ENCODE measurements at regions not wholly inside any gene's neighbourhood (a gene's known extent, or its start where the extent isn't known, plus 50 kb on each side); places are given as distances from the start of the nearest gene placed in this dataset.

DNA sequence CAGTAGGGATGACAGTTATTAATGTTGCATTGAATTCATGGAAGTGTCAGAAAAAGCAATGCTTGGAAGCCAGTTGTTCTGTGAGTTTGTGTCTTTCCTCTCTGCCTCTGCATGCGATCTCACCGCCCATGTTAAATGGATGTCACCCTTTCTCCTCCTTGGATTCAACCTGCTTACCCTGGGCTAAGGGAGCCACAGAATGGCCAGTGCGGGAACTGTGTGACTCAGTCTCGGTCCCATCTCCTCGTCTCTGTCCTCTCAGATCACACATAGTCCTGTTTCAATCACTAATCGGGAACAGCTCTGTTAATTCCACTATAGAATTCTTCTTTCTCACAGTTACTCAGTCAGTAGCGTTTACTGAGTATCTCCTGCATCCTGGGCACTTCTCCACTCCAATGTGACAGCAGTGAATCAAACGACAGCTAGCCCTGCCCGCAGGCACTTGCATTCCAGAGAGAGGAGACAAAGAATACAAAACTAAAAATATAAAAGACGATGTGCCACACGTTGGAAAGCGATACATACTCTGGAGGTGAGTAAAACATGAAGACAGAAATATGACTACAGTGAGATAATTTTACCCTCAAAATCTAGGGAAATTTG is 53.6 kb upstream of the TLR3 start:
- H3K4me2 ChIP-seq (replicated peaks; ENCODE audit: low read depth, low read length, poor library complexity, severe bottlenecking): no peak overlapping the region
- H3K36me3 ChIP-seq (replicated peaks in 1 of 2; ENCODE audit: control extremely low read depth in 1 of 2, control insufficient read depth in 1 of 2, extremely low read depth in 1 of 2, insufficient read depth in 2 of 2, low read length in 1 of 2): no peaks in the 10 kb centered on the region
- peaks cover 0 to 5% (median 0%) of the 10 kb centered on the region in 4 experiments for H3K27me3 ChIP-seq (replicated peaks in 1 of 4; ENCODE audit: control extremely low read depth in 1 of 4, control insufficient read depth in 3 of 4, insufficient read depth in 4 of 4, low read length in 3 of 4)
- H3K27me3 Mint-ChIP-seq: peaks cover 29% of the 10 kb centered on the region
- TF ChIP-seq EZH2 (IDR thresholded peaks at IDR 0.05; ENCODE audit: borderline replicate concordance, insufficient read depth, low read depth, low read length, poor library complexity, severe bottlenecking) (no peak), CTCF (IDR thresholded peaks at IDR 0.05) (no peak)
- no peak overlapping the region for H3K27ac Mint-ChIP-seq
- ChIA-PET POLR2A (no interaction called here), CTCF (no interaction called here)
- H3K4me1 Mint-ChIP-seq: no peaks in the 10 kb centered on the region
- no peak overlapping the region for H3K4me3 Mint-ChIP-seq
- intact Hi-C loops (cut with micrococcal nuclease): no loop called here
- H3K79me2 ChIP-seq (ENCODE audit: control insufficient read depth, insufficient read depth, low read length): no peaks in the 10 kb centered on the region
- no peaks in the 10 kb centered on the region for H4K20me1 ChIP-seq (ENCODE audit: control insufficient read depth, insufficient read depth, low read length, poor library complexity, severe bottlenecking)
- H3K9ac ChIP-seq (ENCODE audit: low read length): no peak overlapping the region
- no peaks in the 10 kb centered on the region for H3K4me1 ChIP-seq (ENCODE audit: control insufficient read depth in 2 of 2, insufficient read depth in 2 of 2, low read length in 2 of 2)
- 91% methylated on average over 8 of the region's 12 CpGs for WGBS (ENCODE audit: insufficient coverage)
- H2AFZ ChIP-seq (ENCODE audit: insufficient read depth, low read depth, low read length, poor library complexity, severe bottlenecking): no peak overlapping the region
- no peak overlapping the region for H3K4me3 ChIP-seq (ENCODE audit: control extremely low read depth in 1 of 5, extremely low read depth in 1 of 5, insufficient read depth in 1 of 5, low read depth in 2 of 5, low read length in 4 of 5)
- H3K9me3 ChIP-seq (ENCODE audit: control extremely low read depth in 1 of 3, control insufficient read depth in 2 of 3, insufficient read depth in 1 of 3, low read length in 2 of 3): peaks cover 0 to 6% (median 0%) of the 10 kb centered on the region in 3 donors
- DNase-seq: no peak
- no peak overlapping the region for H3K27ac ChIP-seq (ENCODE audit: low read length in 2 of 2)
- H3K9me3 Mint-ChIP-seq (ENCODE audit: insufficient read depth): no peaks in the 10 kb centered on the region
- ATAC-seq (ENCODE audit: low read depth): no peak

- CTCF ChIA-PET: no interaction called here
- DNase-seq: no peak
- H3K27ac Mint-ChIP-seq: no peak overlapping the region
- H3K9ac ChIP-seq (ENCODE audit: low read length): no peak overlapping the region
- H3K4me2 ChIP-seq (replicated peaks; ENCODE audit: low read depth, low read length, poor library complexity, severe bottlenecking): no peak overlapping the region
- H3K27me3 Mint-ChIP-seq: peaks cover 39% of the 10 kb centered on the region
- H3K4me1 Mint-ChIP-seq: no peaks in the 10 kb centered on the region
- H3K27ac ChIP-seq (ENCODE audit: low read length in 2 of 2): no peak overlapping the region
- H3K36me3 ChIP-seq (replicated peaks in 1 of 2; ENCODE audit: control extremely low read depth in 1 of 2, control insufficient read depth in 1 of 2, extremely low read depth in 1 of 2, insufficient read depth in 2 of 2, low read length in 1 of 2): no peaks in the 10 kb centered on the region
- no peaks in the 10 kb centered on the region for H3K9me3 Mint-ChIP-seq (ENCODE audit: insufficient read depth)
- POLR2A ChIA-PET: no interaction called here
- no peaks in the 10 kb centered on the region for H3K4me1 ChIP-seq (ENCODE audit: control insufficient read depth in 2 of 2, insufficient read depth in 2 of 2, low read length in 2 of 2)
- ATAC-seq (ENCODE audit: low read depth): no peak
- H2AFZ ChIP-seq (ENCODE audit: insufficient read depth, low read depth, low read length, poor library complexity, severe bottlenecking): no peak overlapping the region
- 94% methylated on average over 4 of the region's 4 CpGs for WGBS (ENCODE audit: insufficient coverage)
- H3K27me3 ChIP-seq (replicated peaks in 1 of 4; ENCODE audit: control extremely low read depth in 1 of 4, control insufficient read depth in 3 of 4, insufficient read depth in 4 of 4, low read length in 3 of 4): peaks cover 0 to 10% (median 0%) of the 10 kb centered on the region in 4 experiments
- no peaks in the 10 kb centered on the region for H3K79me2 ChIP-seq (ENCODE audit: control insufficient read depth, insufficient read depth, low read length)
- H3K4me3 Mint-ChIP-seq: no peak overlapping the region
- no peak overlapping the region for H3K4me3 ChIP-seq (ENCODE audit: control extremely low read depth in 1 of 5, extremely low read depth in 1 of 5, insufficient read depth in 1 of 5, low read depth in 2 of 5, low read length in 4 of 5)
- TF ChIP-seq EZH2 (IDR thresholded peaks at IDR 0.05; ENCODE audit: borderline replicate concordance, insufficient read depth, low read depth, low read length, poor library complexity, severe bottlenecking) (no peak), CTCF (IDR thresholded peaks at IDR 0.05) (no peak)
- intact Hi-C loops (cut with micrococcal nuclease): no loop called here
- peaks cover 0 to 6% (median 0%) of the 10 kb centered on the region in 3 donors for H3K9me3 ChIP-seq (ENCODE audit: control extremely low read depth in 1 of 3, control insufficient read depth in 2 of 3, insufficient read depth in 1 of 3, low read length in 2 of 3)
- H4K20me1 ChIP-seq (ENCODE audit: control insufficient read depth, insufficient read depth, low read length, poor library complexity, severe bottlenecking): no peaks in the 10 kb centered on the region
Observed at GRCh38 chr4:186016796-186017195, 52.2 kb upstream of the TLR3 start.
